GM13976 (cell line): ENCODE measurements at regions not wholly inside any gene's neighbourhood (a gene's known extent, or its start where the extent isn't known, plus 50 kb on each side); places are given as distances from the start of the nearest gene placed in this dataset.

Source experiments
- DNase-seq: peaks from one replicate; pipeline ENCODE4 v3.0.0; 2012; ENCODE audit warnings: low spot score
- in situ Hi-C: fragments of 300-500 bp; cut with MboI; formaldehyde crosslinking; loops from one replicate; pipeline ENCODE4 v1.12.0; 2022; ENCODE audit warnings: low sequenced_read_pairs, mixed read lengths, inconsistent platforms; ENCODE audit not compliant: unreplicated experiment
- TF ChIP-seq, protein P1 (sequence below): IDR thresholded peaks from 2 replicates; pipeline ENCODE4 v1.5.1; 2012; ENCODE audit warnings: borderline replicate concordance, mild to moderate bottlenecking; ENCODE audit not compliant: insufficient read depth; ENCODE audit errors: extremely low read depth, missing control alignments, control extremely low read depth

GRCh38 chr12:25808604-25809003 lies 149.9 kb upstream of the RASSF8 start:
- no peak for DNase-seq
- in situ Hi-C loops, result no loop called here
- TF ChIP-seq, protein P1, sequence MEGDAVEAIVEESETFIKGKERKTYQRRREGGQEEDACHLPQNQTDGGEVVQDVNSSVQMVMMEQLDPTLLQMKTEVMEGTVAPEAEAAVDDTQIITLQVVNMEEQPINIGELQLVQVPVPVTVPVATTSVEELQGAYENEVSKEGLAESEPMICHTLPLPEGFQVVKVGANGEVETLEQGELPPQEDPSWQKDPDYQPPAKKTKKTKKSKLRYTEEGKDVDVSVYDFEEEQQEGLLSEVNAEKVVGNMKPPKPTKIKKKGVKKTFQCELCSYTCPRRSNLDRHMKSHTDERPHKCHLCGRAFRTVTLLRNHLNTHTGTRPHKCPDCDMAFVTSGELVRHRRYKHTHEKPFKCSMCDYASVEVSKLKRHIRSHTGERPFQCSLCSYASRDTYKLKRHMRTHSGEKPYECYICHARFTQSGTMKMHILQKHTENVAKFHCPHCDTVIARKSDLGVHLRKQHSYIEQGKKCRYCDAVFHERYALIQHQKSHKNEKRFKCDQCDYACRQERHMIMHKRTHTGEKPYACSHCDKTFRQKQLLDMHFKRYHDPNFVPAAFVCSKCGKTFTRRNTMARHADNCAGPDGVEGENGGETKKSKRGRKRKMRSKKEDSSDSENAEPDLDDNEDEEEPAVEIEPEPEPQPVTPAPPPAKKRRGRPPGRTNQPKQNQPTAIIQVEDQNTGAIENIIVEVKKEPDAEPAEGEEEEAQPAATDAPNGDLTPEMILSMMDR, result no peak

GRCh38 chr12:25810683-25811082 lies 147.8 kb upstream of the RASSF8 start:
- in situ Hi-C loops, result no loop called here
- no peak for DNase-seq
- TF ChIP-seq, protein P1, result no peak

GRCh38 chr12:25811656-25812126 lies 146.8 kb upstream of the RASSF8 start:
- in situ Hi-C loops, result no loop called here
- TF ChIP-seq, protein P1, result no peak
- DNase-seq, result peak; percentile 35

- DNase-seq, result no peak
- in situ Hi-C loops, result no loop called here
- TF ChIP-seq, protein P1, result no peak
Measured at GRCh38 chr12:25812295-25812694, 146.2 kb upstream of the RASSF8 start.

GRCh38 chr12:25813843-25814242 lies 144.6 kb upstream of the RASSF8 start:
- in situ Hi-C loops, result no loop called here
- TF ChIP-seq, protein P1, result no peak
- DNase-seq, result no peak

- no peak for DNase-seq
- TF ChIP-seq, protein P1, result no peak
- in situ Hi-C loops, result no loop called here
Measured at GRCh38 chr12:25816637-25817036, 141.8 kb upstream of the RASSF8 start.

- no peak for DNase-seq
- TF ChIP-seq, protein P1, result no peak
- in situ Hi-C loops, result no loop called here
Measured at GRCh38 chr12:25817166-25817565, 141.3 kb upstream of the RASSF8 start.
